ENCODE measurements at regions not wholly inside any gene's neighbourhood (a gene's known extent, or its start where the extent isn't known, plus 50 kb on each side); places are given as distances from the start of the nearest gene placed in this dataset.

- TF ChIP-seq, protein P1, sequence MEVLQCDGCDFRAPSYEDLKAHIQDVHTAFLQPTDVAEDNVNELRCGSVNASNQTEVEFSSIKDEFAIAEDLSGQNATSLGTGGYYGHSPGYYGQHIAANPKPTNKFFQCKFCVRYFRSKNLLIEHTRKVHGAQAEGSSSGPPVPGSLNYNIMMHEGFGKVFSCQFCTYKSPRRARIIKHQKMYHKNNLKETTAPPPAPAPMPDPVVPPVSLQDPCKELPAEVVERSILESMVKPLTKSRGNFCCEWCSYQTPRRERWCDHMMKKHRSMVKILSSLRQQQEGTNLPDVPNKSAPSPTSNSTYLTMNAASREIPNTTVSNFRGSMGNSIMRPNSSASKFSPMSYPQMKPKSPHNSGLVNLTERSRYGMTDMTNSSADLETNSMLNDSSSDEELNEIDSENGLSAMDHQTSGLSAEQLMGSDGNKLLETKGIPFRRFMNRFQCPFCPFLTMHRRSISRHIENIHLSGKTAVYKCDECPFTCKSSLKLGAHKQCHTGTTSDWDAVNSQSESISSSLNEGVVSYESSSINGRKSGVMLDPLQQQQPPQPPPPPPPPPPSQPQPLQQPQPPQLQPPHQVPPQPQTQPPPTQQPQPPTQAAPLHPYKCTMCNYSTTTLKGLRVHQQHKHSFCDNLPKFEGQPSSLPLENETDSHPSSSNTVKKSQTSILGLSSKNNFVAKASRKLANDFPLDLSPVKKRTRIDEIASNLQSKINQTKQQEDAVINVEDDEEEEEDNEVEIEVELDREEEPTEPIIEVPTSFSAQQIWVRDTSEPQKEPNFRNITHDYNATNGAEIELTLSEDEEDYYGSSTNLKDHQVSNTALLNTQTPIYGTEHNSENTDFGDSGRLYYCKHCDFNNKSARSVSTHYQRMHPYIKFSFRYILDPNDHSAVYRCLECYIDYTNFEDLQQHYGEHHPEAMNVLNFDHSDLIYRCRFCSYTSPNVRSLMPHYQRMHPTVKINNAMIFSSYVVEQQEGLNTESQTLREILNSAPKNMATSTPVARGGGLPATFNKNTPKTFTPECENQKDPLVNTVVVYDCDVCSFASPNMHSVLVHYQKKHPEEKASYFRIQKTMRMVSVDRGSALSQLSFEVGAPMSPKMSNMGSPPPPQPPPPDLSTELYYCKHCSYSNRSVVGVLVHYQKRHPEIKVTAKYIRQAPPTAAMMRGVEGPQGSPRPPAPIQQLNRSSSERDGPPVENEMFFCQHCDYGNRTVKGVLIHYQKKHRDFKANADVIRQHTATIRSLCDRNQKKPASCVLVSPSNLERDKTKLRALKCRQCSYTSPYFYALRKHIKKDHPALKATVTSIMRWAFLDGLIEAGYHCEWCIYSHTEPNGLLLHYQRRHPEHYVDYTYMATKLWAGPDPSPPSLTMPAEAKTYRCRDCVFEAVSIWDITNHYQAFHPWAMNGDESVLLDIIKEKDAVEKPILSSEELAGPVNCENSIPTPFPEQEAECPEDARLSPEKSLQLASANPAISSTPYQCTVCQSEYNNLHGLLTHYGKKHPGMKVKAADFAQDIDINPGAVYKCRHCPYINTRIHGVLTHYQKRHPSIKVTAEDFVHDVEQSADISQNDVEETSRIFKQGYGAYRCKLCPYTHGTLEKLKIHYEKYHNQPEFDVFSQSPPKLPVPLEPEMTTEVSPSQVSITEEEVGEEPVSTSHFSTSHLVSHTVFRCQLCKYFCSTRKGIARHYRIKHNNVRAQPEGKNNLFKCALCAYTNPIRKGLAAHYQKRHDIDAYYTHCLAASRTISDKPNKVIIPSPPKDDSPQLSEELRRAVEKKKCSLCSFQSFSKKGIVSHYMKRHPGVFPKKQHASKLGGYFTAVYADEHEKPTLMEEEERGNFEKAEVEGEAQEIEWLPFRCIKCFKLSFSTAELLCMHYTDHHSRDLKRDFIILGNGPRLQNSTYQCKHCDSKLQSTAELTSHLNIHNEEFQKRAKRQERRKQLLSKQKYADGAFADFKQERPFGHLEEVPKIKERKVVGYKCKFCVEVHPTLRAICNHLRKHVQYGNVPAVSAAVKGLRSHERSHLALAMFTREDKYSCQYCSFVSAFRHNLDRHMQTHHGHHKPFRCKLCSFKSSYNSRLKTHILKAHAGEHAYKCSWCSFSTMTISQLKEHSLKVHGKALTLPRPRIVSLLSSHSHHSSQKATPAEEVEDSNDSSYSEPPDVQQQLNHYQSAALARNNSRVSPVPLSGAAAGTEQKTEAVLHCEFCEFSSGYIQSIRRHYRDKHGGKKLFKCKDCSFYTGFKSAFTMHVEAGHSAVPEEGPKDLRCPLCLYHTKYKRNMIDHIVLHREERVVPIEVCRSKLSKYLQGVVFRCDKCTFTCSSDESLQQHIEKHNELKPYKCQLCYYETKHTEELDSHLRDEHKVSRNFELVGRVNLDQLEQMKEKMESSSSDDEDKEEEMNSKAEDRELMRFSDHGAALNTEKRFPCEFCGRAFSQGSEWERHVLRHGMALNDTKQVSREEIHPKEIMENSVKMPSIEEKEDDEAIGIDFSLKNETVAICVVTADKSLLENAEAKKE (CRISPR knock-in tag; IDR thresholded peaks at IDR 0.05): no peak
- TF ChIP-seq ETS1 (IDR thresholded peaks at IDR 0.05): no peak
These were observed 328.2 kb upstream of the CNTNAP5 start (continued) for GRCh38 chr2:123696799-123697410.

DNA sequence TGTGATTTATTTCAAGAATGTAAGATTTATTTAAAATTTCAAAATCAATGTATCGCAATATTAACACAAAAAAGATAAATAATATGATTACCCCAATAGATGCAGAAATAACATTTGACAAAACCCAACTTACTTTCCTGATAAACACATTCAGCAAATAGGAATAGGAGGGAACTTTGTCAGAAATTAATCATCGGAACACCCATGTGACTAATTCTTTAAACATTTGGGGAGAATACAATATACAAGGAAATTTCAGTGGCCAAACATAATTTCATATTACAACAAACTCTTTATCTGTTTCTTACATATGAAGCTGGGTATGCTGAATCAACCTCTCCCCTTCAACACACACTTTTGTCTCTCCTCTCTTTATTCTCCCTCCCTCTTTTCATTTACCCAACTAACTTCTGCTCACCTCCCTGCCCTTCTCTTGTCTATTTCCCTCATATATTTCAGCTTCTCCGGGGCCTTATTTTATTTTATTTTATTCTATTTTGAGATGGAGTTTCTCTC, 309.6 kb upstream of the CNTNAP5 start:
- H3F3A ChIP-seq (replicated peaks; ENCODE audit: low read depth): no peaks in the 10 kb centered on the region
- no peak overlapping the region for H3K27ac Mint-ChIP-seq
- H3K4me3 Mint-ChIP-seq: no peak overlapping the region
- H2AFZ ChIP-seq: no peak overlapping the region
- no peak overlapping the region for H3K4me2 ChIP-seq
- DNase-seq (ENCODE audit: low spot score) (no peak), ATAC-seq (no peak)
- H3K4me3 ChIP-seq: no peak overlapping the region
- no peaks in the 10 kb centered on the region for H3K36me3 ChIP-seq (ENCODE audit: insufficient read depth)
- H3K9me2 ChIP-seq (ENCODE audit: insufficient read depth): no peaks in the 10 kb centered on the region
- H3K27ac ChIP-seq (ENCODE audit: low read depth): no peak overlapping the region
- no peaks in the 10 kb centered on the region for H3K9me3 Mint-ChIP-seq
- no peaks in the 10 kb centered on the region for H3K27me3 ChIP-seq (ENCODE audit: insufficient read depth)
- no peaks in the 10 kb centered on the region for H3K79me2 ChIP-seq (replicated peaks; ENCODE audit: insufficient read depth)
- no peaks in the 10 kb centered on the region for H3K4me1 Mint-ChIP-seq
- no peaks in the 10 kb centered on the region for H3K4me1 ChIP-seq (ENCODE audit: insufficient read depth)
- no peaks in the 10 kb centered on the region for H3K36me3 Mint-ChIP-seq (ENCODE audit: low read depth)
- no peaks in the 10 kb centered on the region for H4K20me1 ChIP-seq (replicated peaks; ENCODE audit: insufficient read depth)
- peaks cover under 1% of the 10 kb centered on the region for H3K27me3 Mint-ChIP-seq (ENCODE audit: insufficient read depth, low read depth, poor library complexity)
- TF ChIP-seq, protein P1 (CRISPR knock-in tag; IDR thresholded peaks at IDR 0.05): no peak
- TF ChIP-seq NANOG (IDR thresholded peaks at IDR 0.05; ENCODE audit: borderline replicate concordance): no peak
- TF ChIP-seq, protein P2, sequence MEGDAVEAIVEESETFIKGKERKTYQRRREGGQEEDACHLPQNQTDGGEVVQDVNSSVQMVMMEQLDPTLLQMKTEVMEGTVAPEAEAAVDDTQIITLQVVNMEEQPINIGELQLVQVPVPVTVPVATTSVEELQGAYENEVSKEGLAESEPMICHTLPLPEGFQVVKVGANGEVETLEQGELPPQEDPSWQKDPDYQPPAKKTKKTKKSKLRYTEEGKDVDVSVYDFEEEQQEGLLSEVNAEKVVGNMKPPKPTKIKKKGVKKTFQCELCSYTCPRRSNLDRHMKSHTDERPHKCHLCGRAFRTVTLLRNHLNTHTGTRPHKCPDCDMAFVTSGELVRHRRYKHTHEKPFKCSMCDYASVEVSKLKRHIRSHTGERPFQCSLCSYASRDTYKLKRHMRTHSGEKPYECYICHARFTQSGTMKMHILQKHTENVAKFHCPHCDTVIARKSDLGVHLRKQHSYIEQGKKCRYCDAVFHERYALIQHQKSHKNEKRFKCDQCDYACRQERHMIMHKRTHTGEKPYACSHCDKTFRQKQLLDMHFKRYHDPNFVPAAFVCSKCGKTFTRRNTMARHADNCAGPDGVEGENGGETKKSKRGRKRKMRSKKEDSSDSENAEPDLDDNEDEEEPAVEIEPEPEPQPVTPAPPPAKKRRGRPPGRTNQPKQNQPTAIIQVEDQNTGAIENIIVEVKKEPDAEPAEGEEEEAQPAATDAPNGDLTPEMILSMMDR (conservative IDR thresholded peaks at IDR 0.05; ENCODE audit: low read depth in 2 of 2): no peak
- no peak for TF ChIP-seq EZH2phosphoT487 (IDR thresholded peaks at IDR 0.05; ENCODE audit: unreplicated experiment)

All from GM23338 (cell line).